ENCODE measurements at regions not wholly inside any gene's neighbourhood (a gene's known extent, or its start where the extent isn't known, plus 50 kb on each side); places are given as distances from the start of the nearest gene placed in this dataset.

- TF ChIP-seq CTCF (IDR thresholded peaks at IDR 0.05; ENCODE audit: insufficient read depth, low read length) (no peak), POLR2AphosphoS5 (IDR thresholded peaks at IDR 0.05; ENCODE audit: low read depth) (no peak)
Measured at GRCh38 chr2:153059338-153060052, 341.1 kb downstream of the ARL6IP6 start.

All from HL-60 (cell line).